ENCODE measurements at regions not wholly inside any gene's neighbourhood (a gene's known extent, or its start where the extent isn't known, plus 50 kb on each side); places are given as distances from the start of the nearest gene placed in this dataset.

- FAIRE-seq (peak; percentile 85), DNase-seq (ENCODE audit: extremely low spot score, insufficient read length, low read depth) (peak; percentile 35)
Observed at GRCh38 chr14:71597955-71598660, 334.1 kb upstream of the RGS6 start.

GRCh38 chr14:71600309-71600708 is 331.9 kb upstream of the RGS6 start:
- no peak for DNase-seq (ENCODE audit: extremely low spot score, insufficient read length, low read depth)
- FAIRE-seq: no peak

GRCh38 chr14:71602524-71602923 is 329.7 kb upstream of the RGS6 start:
- no peak for FAIRE-seq
- DNase-seq (ENCODE audit: extremely low spot score, insufficient read length, low read depth): no peak

DNA sequence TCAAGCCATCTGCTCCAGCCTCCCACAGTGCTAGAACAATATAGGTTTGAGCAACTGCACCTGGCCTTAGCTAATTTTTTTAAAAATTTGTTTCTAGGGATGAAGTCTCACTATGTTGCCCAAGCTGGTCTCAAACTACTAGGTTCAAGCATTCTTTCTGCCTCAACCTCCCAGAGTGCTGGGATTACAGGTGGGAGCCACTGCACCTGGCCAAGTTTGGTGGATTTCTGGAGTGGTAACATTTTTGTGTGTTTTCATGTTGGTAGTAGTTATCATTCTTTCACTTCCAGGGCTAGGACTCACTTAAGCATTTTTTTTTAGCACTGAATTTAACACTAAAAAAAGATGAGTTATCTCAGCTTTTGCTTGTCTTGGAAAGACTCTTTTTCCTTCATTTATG is 328.0 kb upstream of the RGS6 start:
- FAIRE-seq (no peak), DNase-seq (ENCODE audit: extremely low spot score, insufficient read length, low read depth) (no peak)

- DNase-seq (ENCODE audit: extremely low spot score, insufficient read length, low read depth) (no peak), FAIRE-seq (no peak)
Observed at GRCh38 chr14:71606064-71606463, 326.2 kb upstream of the RGS6 start.

- DNase-seq (ENCODE audit: extremely low spot score, insufficient read length, low read depth) (no peak), FAIRE-seq (peak; percentile 18)
Observed at GRCh38 chr14:71606575-71606974, 325.7 kb upstream of the RGS6 start.

- FAIRE-seq (peak; percentile 69), DNase-seq (ENCODE audit: extremely low spot score, insufficient read length, low read depth) (no peak)
Observed at GRCh38 chr14:71607056-71607455, 325.2 kb upstream of the RGS6 start.

- no peak for FAIRE-seq
- no peak for DNase-seq (ENCODE audit: extremely low spot score, insufficient read length, low read depth)
Observed at GRCh38 chr14:71610149-71610548, 322.1 kb upstream of the RGS6 start.

DNA sequence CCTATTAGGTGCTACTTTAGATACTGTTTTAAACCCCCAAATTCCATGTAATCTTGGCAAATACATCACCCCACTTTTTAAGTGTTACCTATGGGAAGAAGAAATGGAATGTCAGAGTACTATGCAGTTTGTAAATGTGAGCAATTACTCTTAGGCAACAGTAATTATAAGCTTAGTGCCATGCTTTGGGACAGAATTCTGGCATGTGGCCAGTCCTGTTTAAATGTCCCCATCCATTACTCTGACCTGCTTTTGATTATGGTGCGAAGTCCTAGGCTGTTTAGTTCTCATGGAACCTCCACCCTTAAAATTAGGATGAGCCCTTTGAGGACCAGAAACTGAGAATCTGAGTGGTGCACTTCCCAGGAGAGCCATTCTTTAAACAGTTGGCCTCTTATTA is 321.4 kb upstream of the RGS6 start:
- FAIRE-seq (no peak), DNase-seq (ENCODE audit: extremely low spot score, insufficient read length, low read depth) (no peak)

DNA sequence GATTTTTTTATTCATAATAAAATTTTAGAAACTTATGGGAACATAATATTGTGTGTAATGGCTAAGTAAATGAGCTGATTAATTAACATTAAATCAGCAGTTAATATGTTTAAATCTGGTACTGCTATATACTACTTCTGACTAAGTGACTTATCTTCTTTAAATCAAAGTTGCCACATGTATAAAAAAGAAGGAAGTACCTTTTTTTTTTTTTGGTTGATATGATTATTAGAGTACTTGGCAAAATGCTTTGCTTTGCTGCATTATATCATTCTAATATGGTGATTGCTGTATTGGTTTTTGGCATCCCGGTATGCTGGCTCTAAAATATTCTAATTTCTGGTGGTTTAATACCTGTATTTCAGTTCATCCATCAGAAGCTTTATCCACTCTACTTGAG is 319.1 kb upstream of the RGS6 start:
- FAIRE-seq (no peak), DNase-seq (ENCODE audit: extremely low spot score, insufficient read length, low read depth) (no peak)

DNA sequence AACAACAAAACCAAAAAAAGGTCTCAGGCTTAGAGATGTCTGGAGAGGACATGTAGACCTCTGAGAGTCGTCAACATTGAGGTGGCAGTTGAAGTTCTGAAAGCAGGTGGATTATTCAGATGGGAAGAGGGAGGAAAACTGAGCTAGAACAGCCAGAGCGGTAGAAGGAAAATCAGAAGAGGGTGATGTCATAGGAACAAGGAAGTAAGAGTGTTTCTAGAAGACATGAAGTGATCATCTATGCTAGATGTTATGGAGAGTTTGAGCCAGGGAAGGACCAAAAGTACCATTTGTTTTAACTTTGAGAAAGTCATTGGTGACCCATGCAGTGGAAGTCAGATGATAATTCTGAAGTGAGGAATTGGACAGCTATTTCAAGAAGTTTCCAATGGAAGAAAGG is 316.2 kb upstream of the RGS6 start:
- DNase-seq (ENCODE audit: extremely low spot score, insufficient read length, low read depth) (no peak), FAIRE-seq (no peak)

GRCh38 chr14:71618047-71618446 is 314.2 kb upstream of the RGS6 start:
- no peak for DNase-seq (ENCODE audit: extremely low spot score, insufficient read length, low read depth)
- FAIRE-seq: no peak

GRCh38 chr14:71618716-71619115 is 313.5 kb upstream of the RGS6 start:
- FAIRE-seq: peak; percentile 65
- no peak for DNase-seq (ENCODE audit: extremely low spot score, insufficient read length, low read depth)

DNA sequence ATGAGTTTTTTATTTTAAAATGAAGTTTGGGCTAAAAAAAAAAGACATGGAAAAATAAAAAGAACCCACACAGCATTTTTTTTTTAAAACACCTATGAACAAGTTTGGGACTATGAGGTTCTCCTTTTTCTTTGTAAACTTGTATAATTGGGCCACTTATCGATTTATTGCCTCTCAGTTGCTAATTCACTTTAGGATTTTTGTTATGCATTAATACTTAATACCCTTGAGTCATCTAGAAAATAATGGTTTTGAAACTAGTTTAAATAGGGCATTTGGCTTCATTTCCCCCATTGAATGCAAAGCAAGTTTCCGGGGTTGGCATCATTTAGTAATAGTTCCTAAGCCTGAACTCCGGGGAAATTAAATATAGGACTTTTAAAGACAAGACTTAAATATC is 312.8 kb upstream of the RGS6 start:
- DNase-seq (ENCODE audit: extremely low spot score, insufficient read length, low read depth) (no peak), FAIRE-seq (peak; percentile 18)

DNA sequence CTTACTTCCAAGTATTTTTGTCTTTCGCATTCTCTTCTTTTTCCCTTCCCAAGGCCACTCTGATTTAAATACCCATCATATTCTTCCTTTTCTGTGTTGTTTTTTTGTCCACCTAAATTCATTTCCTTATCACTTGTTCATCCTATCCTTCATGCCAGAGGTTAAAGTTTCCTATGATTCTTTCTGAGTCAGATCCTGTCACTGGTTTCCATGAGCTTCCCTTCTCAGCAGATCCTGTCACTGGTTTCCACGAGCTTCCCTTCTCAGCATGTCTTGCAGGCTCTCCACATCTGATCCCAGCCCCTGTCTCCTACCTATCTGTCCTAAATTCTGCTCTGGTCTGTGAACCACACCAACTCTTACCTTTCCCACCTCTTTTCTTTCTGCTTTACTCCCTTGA is 311.8 kb upstream of the RGS6 start:
- no peak for DNase-seq (ENCODE audit: extremely low spot score, insufficient read length, low read depth)
- no peak for FAIRE-seq

DNA sequence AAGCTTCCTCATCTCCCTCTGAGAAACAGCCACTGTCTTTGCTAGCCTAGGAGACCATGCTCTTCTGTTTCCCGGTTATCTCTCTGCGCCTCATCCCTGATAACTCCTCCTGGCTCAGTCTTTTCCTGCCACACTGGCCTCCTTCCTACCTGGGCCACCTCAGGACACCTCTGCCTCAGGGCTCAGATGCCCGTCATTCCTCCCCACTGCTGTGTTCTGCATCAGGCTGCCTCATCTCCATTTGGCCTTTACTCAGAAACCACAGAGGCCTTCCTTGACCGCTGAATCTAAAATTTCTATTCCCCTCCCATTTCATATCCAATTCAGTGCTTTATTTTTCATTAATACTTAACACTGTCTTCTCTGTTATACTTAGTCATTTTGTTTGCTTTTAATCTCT is 311.0 kb upstream of the RGS6 start:
- FAIRE-seq (no peak), DNase-seq (ENCODE audit: extremely low spot score, insufficient read length, low read depth) (no peak)

GRCh38 chr14:71621980-71622605 is 310.1 kb upstream of the RGS6 start:
- DNase-seq (ENCODE audit: extremely low spot score, insufficient read length, low read depth): no peak
- no peak for FAIRE-seq

DNA sequence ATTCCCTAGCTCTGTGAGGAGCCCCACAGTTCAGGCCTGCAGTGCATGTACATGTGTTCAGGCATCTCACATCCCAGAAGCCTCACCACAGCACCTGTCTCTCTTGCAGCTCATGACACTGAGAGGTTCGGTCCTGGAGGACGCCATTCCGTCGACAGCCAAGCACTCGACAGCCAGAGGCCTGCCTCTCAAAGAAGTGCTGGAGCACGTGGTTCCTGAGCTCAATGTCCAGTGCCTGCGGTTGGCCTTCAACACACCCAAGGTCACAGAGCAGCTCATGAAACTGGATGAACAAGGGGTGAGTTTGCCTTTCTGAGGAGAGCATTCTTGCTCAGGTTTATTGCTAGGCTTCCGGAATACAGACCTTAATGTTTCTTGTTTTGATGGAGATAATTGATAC is 308.3 kb upstream of the RGS6 start:
- FAIRE-seq (no peak), DNase-seq (ENCODE audit: extremely low spot score, insufficient read length, low read depth) (no peak)

- FAIRE-seq (no peak), DNase-seq (ENCODE audit: extremely low spot score, insufficient read length, low read depth) (no peak)
Observed at GRCh38 chr14:71625175-71625574, 307.1 kb upstream of the RGS6 start.

- DNase-seq (ENCODE audit: extremely low spot score, insufficient read length, low read depth) (no peak), FAIRE-seq (no peak)
Observed at GRCh38 chr14:71625891-71626701, 306.1 kb upstream of the RGS6 start.

GRCh38 chr14:71628433-71628832 is 303.8 kb upstream of the RGS6 start:
- no peak for FAIRE-seq

More at GRCh38 chr14:71628433-71628832, 303.8 kb upstream of the RGS6 start:
- no peak for DNase-seq (ENCODE audit: extremely low spot score, insufficient read length, low read depth)
